ENCODE measurements at regions not wholly inside any gene's neighbourhood (a gene's known extent, or its start where the extent isn't known, plus 50 kb on each side); places are given as distances from the start of the nearest gene placed in this dataset.

GRCh38 chr1:147472489-147472888, 68.8 kb upstream of the BCL9 start:
- no peak for TF ChIP-seq EZH2phosphoT487 (IDR thresholded peaks at IDR 0.05; ENCODE audit: borderline replicate concordance, low read length)
- no peak for TF ChIP-seq CTCF (conservative IDR thresholded peaks at IDR 0.05; ENCODE audit: low read depth, low read length)
